Hepatocyte (in vitro differentiated cells): ENCODE measurements at regions not wholly inside any gene's neighbourhood (a gene's known extent, or its start where the extent isn't known, plus 50 kb on each side); places are given as distances from the start of the nearest gene placed in this dataset.

Experiments
- DNase-seq: peaks from one replicate; pipeline ENCODE4 v3.0.0-alpha.2; 2016; ENCODE audit warnings: low spot score
- H2AFZ ChIP-seq: fragments of 200-600 bp; sonication (generic); 2 replicates; pipeline ENCODE4 v1.6.0; 2016; ENCODE audit warnings: antibody characterized with exemption, mild to moderate bottlenecking
- H3K27ac ChIP-seq: fragments of 200-600 bp; sonication (generic); 2 replicates; pipeline ENCODE4 v1.5.1; 2016; ENCODE audit warnings: mild to moderate bottlenecking
- H3K27me3 ChIP-seq: fragments of 200-600 bp; sonication (generic); 2 replicates; pipeline ENCODE4 v1.6.1; 2016
- H3K36me3 ChIP-seq: fragments of 200-600 bp; sonication (generic); replicated peaks from 2 replicates; pipeline ENCODE4 v1.5.1; 2016; ENCODE audit warnings: low read depth; ENCODE audit not compliant: insufficient read depth
- H3K4me1 ChIP-seq: fragments of 200-600 bp; sonication (generic); 2 replicates; pipeline ENCODE4 v1.5.1; 2016; ENCODE audit warnings: mild to moderate bottlenecking, moderate library complexity; ENCODE audit not compliant: insufficient read depth
- H3K4me2 ChIP-seq: fragments of 200-600 bp; sonication (generic); 2 replicates; pipeline ENCODE4 v1.6.0; 2016
- H3K4me3 ChIP-seq: fragments of 200-600 bp; sonication (generic); 2 replicates; pipeline ENCODE4 v1.5.1; 2016; ENCODE audit warnings: mild to moderate bottlenecking
- H3K79me2 ChIP-seq: fragments of 200-600 bp; sonication (generic); 2 replicates; pipeline ENCODE4 v1.6.0; 2017; ENCODE audit warnings: mild to moderate bottlenecking
- H3K9me2 ChIP-seq: fragments of 200-600 bp; sonication (generic); replicated peaks from 2 replicates; pipeline ENCODE4 v1.6.0; 2017; ENCODE audit warnings: mild to moderate bottlenecking; ENCODE audit not compliant: insufficient read depth
- H3K9me3 ChIP-seq: fragments of 200-600 bp; sonication (generic); 2 replicates; pipeline ENCODE4 v1.5.1; 2016; ENCODE audit warnings: low read depth, mild to moderate bottlenecking
- H4K20me1 ChIP-seq: fragments of 200-600 bp; sonication (generic); 2 replicates; pipeline ENCODE4 v1.6.0; 2016; ENCODE audit warnings: mild to moderate bottlenecking; ENCODE audit not compliant: insufficient read depth, poor library complexity, severe bottlenecking
- EZH2 ChIP-seq: fragments of 200-600 bp; sonication (generic); IDR thresholded peaks from 2 replicates; pipeline ENCODE4 v1.6.1; 2016; ENCODE audit warnings: antibody characterized with exemption, mild to moderate bottlenecking, borderline replicate concordance
- EZH2phosphoT487 ChIP-seq: fragments of 200-600 bp; sonication (generic); IDR thresholded peaks from one replicate; pipeline ENCODE4 v1.6.1; 2018; ENCODE audit warnings: antibody characterized with exemption, mild to moderate bottlenecking, low read depth, moderate library complexity; ENCODE audit not compliant: unreplicated experiment, severe bottlenecking
- WGBS: methylation state at CpG from one replicate; pipeline ENCODE4 v1.1.6; 2016; ENCODE audit warnings: low lambda C conversion rate; ENCODE audit errors: missing lambda C conversion rate; 5-methylcytosine and 5-hydroxymethylcytosine counted together
- TF ChIP-seq, protein P1 (sequence below): fragments of 200-600 bp; sonication (generic); IDR thresholded peaks from 2 replicates; pipeline ENCODE4 v1.5.1; 2016; ENCODE audit warnings: antibody characterized with exemption, mild to moderate bottlenecking; ENCODE audit not compliant: poor library complexity

DNA sequence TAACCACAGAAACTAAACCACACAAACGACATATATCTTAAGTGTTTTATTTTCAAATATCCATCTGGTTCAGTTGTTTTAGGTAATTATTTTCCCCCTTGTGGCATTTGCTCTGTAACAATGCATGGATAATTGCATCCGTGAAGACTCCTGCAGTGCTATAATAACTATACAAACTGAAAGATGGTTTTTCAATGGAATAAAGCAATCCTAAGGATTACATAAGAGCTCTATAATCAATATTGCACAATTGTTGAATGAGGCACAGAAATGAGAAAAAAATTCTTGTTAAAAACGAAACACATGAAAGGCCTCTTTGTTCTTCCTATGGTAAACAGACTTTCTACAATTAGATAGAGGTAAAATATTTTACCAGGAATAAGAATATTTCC lies 446.0 kb upstream of the EPHA3 start:
- TF ChIP-seq EZH2: no peak
- TF ChIP-seq, protein P1, sequence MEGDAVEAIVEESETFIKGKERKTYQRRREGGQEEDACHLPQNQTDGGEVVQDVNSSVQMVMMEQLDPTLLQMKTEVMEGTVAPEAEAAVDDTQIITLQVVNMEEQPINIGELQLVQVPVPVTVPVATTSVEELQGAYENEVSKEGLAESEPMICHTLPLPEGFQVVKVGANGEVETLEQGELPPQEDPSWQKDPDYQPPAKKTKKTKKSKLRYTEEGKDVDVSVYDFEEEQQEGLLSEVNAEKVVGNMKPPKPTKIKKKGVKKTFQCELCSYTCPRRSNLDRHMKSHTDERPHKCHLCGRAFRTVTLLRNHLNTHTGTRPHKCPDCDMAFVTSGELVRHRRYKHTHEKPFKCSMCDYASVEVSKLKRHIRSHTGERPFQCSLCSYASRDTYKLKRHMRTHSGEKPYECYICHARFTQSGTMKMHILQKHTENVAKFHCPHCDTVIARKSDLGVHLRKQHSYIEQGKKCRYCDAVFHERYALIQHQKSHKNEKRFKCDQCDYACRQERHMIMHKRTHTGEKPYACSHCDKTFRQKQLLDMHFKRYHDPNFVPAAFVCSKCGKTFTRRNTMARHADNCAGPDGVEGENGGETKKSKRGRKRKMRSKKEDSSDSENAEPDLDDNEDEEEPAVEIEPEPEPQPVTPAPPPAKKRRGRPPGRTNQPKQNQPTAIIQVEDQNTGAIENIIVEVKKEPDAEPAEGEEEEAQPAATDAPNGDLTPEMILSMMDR: no peak
- no peak for TF ChIP-seq EZH2phosphoT487
- H3K4me2 ChIP-seq: no peak overlapping the region
- no peaks in the 10 kb centered on the region for H3K9me3 ChIP-seq
- H3K4me3 ChIP-seq: no peak overlapping the region
- no peaks in the 10 kb centered on the region for H3K27me3 ChIP-seq
- WGBS: 56% methylated on average over 3 of the region's 3 CpGs
- no peak overlapping the region for H3K27ac ChIP-seq
- no peaks in the 10 kb centered on the region for H3K79me2 ChIP-seq
- H2AFZ ChIP-seq: no peak overlapping the region
- no peaks in the 10 kb centered on the region for H3K36me3 ChIP-seq
- H4K20me1 ChIP-seq: no peaks in the 10 kb centered on the region
- no peaks in the 10 kb centered on the region for H3K9me2 ChIP-seq
- DNase-seq: no peak
- H3K4me1 ChIP-seq: no peaks in the 10 kb centered on the region

DNA sequence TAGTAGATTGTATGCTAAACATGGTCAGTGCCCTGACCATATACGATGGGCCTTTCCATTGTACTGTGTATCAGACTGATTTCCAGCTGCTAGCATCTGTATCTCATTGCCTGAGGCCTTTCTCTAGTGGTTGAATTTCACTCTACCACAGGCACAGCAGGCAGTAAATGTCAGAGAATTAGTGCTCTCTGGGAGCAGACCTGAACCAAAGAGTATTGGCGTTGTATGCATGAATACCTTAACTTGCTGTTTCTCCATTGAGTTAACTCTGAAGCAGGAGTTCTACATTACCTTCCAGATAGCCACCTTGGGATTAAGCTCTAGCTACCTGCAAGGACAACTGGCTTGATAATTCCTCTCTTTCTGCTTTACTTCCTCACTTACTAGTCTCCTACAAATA lies 439.2 kb upstream of the EPHA3 start:
- Histone ChIP-seq H3K9me3 (no peaks in the 10 kb centered on the region), H2AFZ (no peak overlapping the region), H3K4me1 (no peaks in the 10 kb centered on the region), H3K27ac (no peak overlapping the region), H3K4me2 (no peak overlapping the region), H4K20me1 (no peaks in the 10 kb centered on the region), H3K36me3 (no peaks in the 10 kb centered on the region), H3K9me2 (no peaks in the 10 kb centered on the region), H3K4me3 (no peak overlapping the region), H3K27me3 (no peaks in the 10 kb centered on the region), H3K79me2 (no peaks in the 10 kb centered on the region)
- WGBS: 76% methylated on average over 2 of the region's 2 CpGs
- no peak for TF ChIP-seq EZH2
- no peak for TF ChIP-seq EZH2phosphoT487
- TF ChIP-seq, protein P1: no peak
- DNase-seq: no peak

DNA sequence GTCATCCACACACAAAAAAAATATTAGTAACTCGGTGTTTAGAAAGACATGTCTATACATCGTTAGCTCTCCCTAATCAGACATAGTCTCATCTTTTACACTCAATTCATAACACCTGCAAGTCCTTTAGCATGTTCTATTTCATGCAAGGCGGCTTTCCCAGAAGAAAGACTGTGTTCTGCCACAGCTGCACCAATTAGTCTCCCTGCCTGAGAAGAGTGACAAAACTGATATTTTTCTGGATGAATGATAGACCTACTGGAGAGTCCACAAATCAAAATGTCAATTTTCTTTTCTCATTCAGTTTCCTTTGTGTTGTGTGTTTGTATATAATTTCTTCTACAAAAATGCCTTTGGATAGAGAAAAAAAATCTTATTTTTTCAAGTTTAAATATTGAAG lies 435.8 kb upstream of the EPHA3 start:
- Histone ChIP-seq H3K79me2 (no peaks in the 10 kb centered on the region), H3K9me2 (no peaks in the 10 kb centered on the region), H3K27me3 (no peaks in the 10 kb centered on the region), H3K9me3 (no peaks in the 10 kb centered on the region), H3K4me2 (no peak overlapping the region), H3K27ac (no peak overlapping the region), H3K36me3 (no peaks in the 10 kb centered on the region), H3K4me3 (no peak overlapping the region), H2AFZ (no peak overlapping the region), H4K20me1 (no peaks in the 10 kb centered on the region), H3K4me1 (no peaks in the 10 kb centered on the region)
- TF ChIP-seq, protein P1: no peak
- TF ChIP-seq EZH2: no peak
- no peak for TF ChIP-seq EZH2phosphoT487
- 86% methylated on average over 3 of the region's 3 CpGs for WGBS
- DNase-seq: no peak

DNA sequence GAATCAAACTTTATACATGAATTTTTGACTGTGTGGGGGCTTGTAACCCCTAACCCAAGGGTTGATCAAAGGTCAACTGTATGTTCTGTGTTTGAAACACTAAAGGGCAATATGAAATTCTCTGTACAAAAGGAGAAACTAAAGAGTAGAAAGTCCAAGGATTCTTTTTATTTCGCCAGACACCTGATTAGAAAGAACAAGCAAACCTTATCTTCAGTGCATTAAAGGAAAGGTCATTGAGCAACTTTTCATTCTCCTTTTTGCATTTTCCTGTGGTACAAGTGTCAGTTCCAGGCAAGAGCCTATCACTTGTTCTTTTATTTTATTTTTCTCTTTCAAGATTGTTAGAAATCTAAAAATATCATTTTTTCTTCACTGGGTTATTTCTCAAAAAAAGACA lies 430.1 kb upstream of the EPHA3 start:
- Histone ChIP-seq H3K9me2 (no peaks in the 10 kb centered on the region), H3K79me2 (no peaks in the 10 kb centered on the region), H4K20me1 (no peaks in the 10 kb centered on the region), H3K4me3 (no peak overlapping the region), H3K9me3 (no peaks in the 10 kb centered on the region), H2AFZ (no peak overlapping the region), H3K36me3 (no peaks in the 10 kb centered on the region), H3K27me3 (no peaks in the 10 kb centered on the region), H3K27ac (no peak overlapping the region), H3K4me2 (peak overlapping the region; percentile 12), H3K4me1 (no peaks in the 10 kb centered on the region)
- 57% methylated on average over 1 of the region's 1 CpG for WGBS
- DNase-seq: no peak
- TF ChIP-seq, protein P1: no peak
- TF ChIP-seq EZH2phosphoT487: no peak
- no peak for TF ChIP-seq EZH2
